H9 (cell line): ENCODE measurements at regions not wholly inside any gene's neighbourhood (a gene's known extent, or its start where the extent isn't known, plus 50 kb on each side); places are given as distances from the start of the nearest gene placed in this dataset.

Source experiments
- DNase-seq: peaks from one replicate; pipeline ENCODE4 v3.0.0-alpha.2; 2017
- H2AFZ ChIP-seq: one replicate; pipeline ENCODE4 v1.6.1; 2013; ENCODE audit warnings: mild to moderate bottlenecking, low read length, control low read depth, moderate library complexity
- H2AK5ac ChIP-seq: 2 replicates; pipeline ENCODE4 v1.6.1; 2013; ENCODE audit warnings: low read length, control low read depth, mixed read lengths; ENCODE audit not compliant: insufficient read length
- H2BK120ac ChIP-seq: one replicate; pipeline ENCODE4 v1.6.1; 2013; ENCODE audit warnings: low read depth, mild to moderate bottlenecking, low read length, control low read depth, inconsistent platforms; ENCODE audit not compliant: poor library complexity, severe bottlenecking
- H2BK12ac ChIP-seq: 2 replicates; pipeline ENCODE4 v1.6.1; 2013; ENCODE audit warnings: low read length, control low read depth, mixed read lengths, low read depth; ENCODE audit not compliant: insufficient read length
- H2BK15ac ChIP-seq: 2 replicates; pipeline ENCODE4 v1.6.1; 2013; ENCODE audit warnings: low read depth, low read length, control low read depth
- H2BK20ac ChIP-seq: one replicate; pipeline ENCODE4 v1.6.1; 2013; ENCODE audit warnings: low read depth, mild to moderate bottlenecking, low read length, control low read depth, inconsistent platforms; ENCODE audit not compliant: poor library complexity, severe bottlenecking
- H2BK5ac ChIP-seq: 2 replicates; pipeline ENCODE4 v1.6.1; 2013; ENCODE audit warnings: low read length, control low read depth, mixed read lengths; ENCODE audit not compliant: insufficient read length
- H3K14ac ChIP-seq: 2 replicates; pipeline ENCODE4 v1.6.1; 2013; ENCODE audit warnings: low read length, control low read depth; ENCODE audit not compliant: insufficient read depth
- H3K18ac ChIP-seq: 2 replicates; pipeline ENCODE4 v1.6.1; 2013; ENCODE audit warnings: low read depth, mild to moderate bottlenecking, mixed read lengths, low read length, control low read depth; ENCODE audit not compliant: insufficient read length
- H3K23ac ChIP-seq: 2 replicates; pipeline ENCODE4 v1.6.1; 2013; ENCODE audit warnings: low read length, control low read depth, mixed read lengths, low read depth; ENCODE audit not compliant: insufficient read length
- H3K23me2 ChIP-seq: 2 replicates; pipeline ENCODE4 v1.6.1; 2013; ENCODE audit warnings: low read depth, mild to moderate bottlenecking, mixed read lengths, low read length, control low read depth; ENCODE audit not compliant: insufficient read length, poor library complexity, severe bottlenecking
- H3K27ac ChIP-seq: 2 replicates; pipeline ENCODE4 v1.5.1; 2013; ENCODE audit warnings: low read length, control low read depth, mixed read lengths, low read depth; ENCODE audit not compliant: insufficient read length
- H3K27me3 ChIP-seq: 2 replicates; pipeline ENCODE4 v1.6.1; 2013; ENCODE audit warnings: low read length, control low read depth, inconsistent platforms; ENCODE audit not compliant: insufficient read depth
- H3K4ac ChIP-seq: 2 replicates; pipeline ENCODE4 v1.6.1; 2013; ENCODE audit warnings: low read depth, mild to moderate bottlenecking, control low read depth, inconsistent platforms, low read length, moderate library complexity
- H3K4me1 ChIP-seq: 2 replicates; pipeline ENCODE4 v1.6.1; 2013; ENCODE audit warnings: low read length, control low read depth, inconsistent platforms; ENCODE audit not compliant: insufficient read depth
- H3K4me2 ChIP-seq: 2 replicates; pipeline ENCODE4 v1.6.1; 2013; ENCODE audit warnings: low read length, control low read depth, mixed read lengths; ENCODE audit not compliant: insufficient read length, insufficient read depth
- H3K56ac ChIP-seq: 2 replicates; pipeline ENCODE4 v1.6.1; 2013; ENCODE audit warnings: low read depth, mild to moderate bottlenecking, mixed read lengths, low read length, control low read depth; ENCODE audit not compliant: insufficient read length
- H3K79me1 ChIP-seq: 2 replicates; pipeline ENCODE4 v1.6.1; 2013; ENCODE audit warnings: low read depth, mild to moderate bottlenecking, moderate library complexity, low read length, control low read depth, inconsistent platforms; ENCODE audit not compliant: insufficient read depth, poor library complexity, severe bottlenecking
- H3K79me2 ChIP-seq: 2 replicates; pipeline ENCODE4 v1.6.1; 2013; ENCODE audit warnings: low read length, control low read depth, inconsistent platforms; ENCODE audit not compliant: insufficient read depth
- H3K9ac ChIP-seq: 2 replicates; pipeline ENCODE4 v1.6.1; 2013; ENCODE audit warnings: low read length, control low read depth, mixed read lengths; ENCODE audit not compliant: insufficient read length; ENCODE audit errors: extremely low read depth
- H3K9me3 ChIP-seq: one replicate; pipeline ENCODE4 v1.6.1; 2013; ENCODE audit warnings: low read depth, low read length, inconsistent platforms; ENCODE audit not compliant: control insufficient read depth
- H3T11ph ChIP-seq: one replicate; pipeline ENCODE4 v1.6.1; 2013; ENCODE audit warnings: mild to moderate bottlenecking, low read length, control low read depth, inconsistent platforms
- H4K20me1 ChIP-seq: one replicate; pipeline ENCODE4 v1.6.1; 2013; ENCODE audit not compliant: control insufficient read depth, insufficient read length, insufficient read depth
- H4K5ac ChIP-seq: 2 replicates; pipeline ENCODE4 v1.6.1; 2013; ENCODE audit warnings: low read depth, mild to moderate bottlenecking, mixed read lengths, low read length, control low read depth; ENCODE audit not compliant: insufficient read length
- H4K8ac ChIP-seq: replicated peaks from 2 replicates; pipeline ENCODE4 v1.6.1; 2013; ENCODE audit warnings: low read length, control low read depth, mixed read lengths, low read depth; ENCODE audit not compliant: insufficient read length
- H4K91ac ChIP-seq: 2 replicates; pipeline ENCODE4 v1.6.1; 2013; ENCODE audit warnings: low read depth, mild to moderate bottlenecking, moderate library complexity, mixed read lengths, low read length, control low read depth; ENCODE audit not compliant: insufficient read length
- H3K27ac Mint-ChIP-seq, 3 experiments: 2 replicates in 2 of 3; 3 replicates in 1 of 3; pipeline ENCODE4 v1.8.0; 2020 to 2021; ENCODE audit warnings: mixed read lengths in 3 of 3, mild to moderate bottlenecking in 1 of 3, moderate library complexity in 1 of 3
- H3K27me3 Mint-ChIP-seq: 2 replicates; pipeline ENCODE4 v1.8.0; 2021; ENCODE audit warnings: low read depth, mild to moderate bottlenecking, moderate library complexity, mixed read lengths
- H3K36me3 Mint-ChIP-seq, 3 experiments: 2 replicates in 2 of 3; 3 replicates in 1 of 3; pipeline ENCODE4 v1.8.0; 2020 to 2021; ENCODE audit warnings: low read depth in 3 of 3, mixed read lengths in 3 of 3; ENCODE audit not compliant: insufficient read depth in 1 of 3
- H3K4me1 Mint-ChIP-seq, 2 experiments: 2 replicates each; pipeline ENCODE4 v1.8.0; 2020; ENCODE audit warnings: mixed read lengths in 2 of 2
- H3K4me3 Mint-ChIP-seq, 2 experiments: 2 replicates in 1 of 2; 3 replicates in 1 of 2; pipeline ENCODE4 v1.8.0; 2020 to 2021; ENCODE audit warnings: mild to moderate bottlenecking in 2 of 2, mixed read lengths in 2 of 2, moderate library complexity in 1 of 2
- H3K9me3 Mint-ChIP-seq, 2 experiments: 2 replicates in 1 of 2; 3 replicates in 1 of 2; pipeline ENCODE4 v1.8.0; 2020; ENCODE audit warnings: mild to moderate bottlenecking in 2 of 2, mixed read lengths in 2 of 2, moderate library complexity in 1 of 2
- CTCF ChIP-seq: fragments of 200-600 bp; sonication (generic); conservative IDR thresholded peaks from 3 replicates; pipeline ENCODE4 v1.8.0; 2021; ENCODE audit warnings: antibody characterized with exemption, mild to moderate bottlenecking
- WGBS: extraction: QIAGEN DNeasy Blood & Tissue Kit; methylation state at CpG from one replicate; pipeline ENCODE4 v1.1.7; 2013; ENCODE audit warnings: missing lambda C conversion rate, low lambda C conversion rate, mixed read lengths; ENCODE audit not compliant: insufficient read length; ENCODE audit errors: extremely low coverage; 5-methylcytosine and 5-hydroxymethylcytosine counted together

GRCh38 chr1:73009311-73009710 lies 727.0 kb upstream of the NEGR1 start:
- Histone ChIP-seq H4K8ac (no peak overlapping the region), H3K27ac (no peak overlapping the region), H4K5ac (no peak overlapping the region), H2BK15ac (no peak overlapping the region), H2AK5ac (no peak overlapping the region), H3K18ac (no peak overlapping the region), H3K79me1 (no peaks in the 10 kb centered on the region), H2BK20ac (no peak overlapping the region), H3K56ac (no peak overlapping the region), H2BK5ac (no peak overlapping the region), H4K20me1 (no peaks in the 10 kb centered on the region), H3K79me2 (no peaks in the 10 kb centered on the region), H3K4ac (no peak overlapping the region), H3K9me3 (no peaks in the 10 kb centered on the region), H3K27me3 (no peaks in the 10 kb centered on the region), H3K23ac (no peak overlapping the region), H3K9ac (no peak overlapping the region), H2BK120ac (no peak overlapping the region), H3K23me2 (no peaks in the 10 kb centered on the region), H2BK12ac (no peak overlapping the region), H3T11ph (no peak overlapping the region), H3K4me2 (no peak overlapping the region), H3K14ac (no peak overlapping the region), H4K91ac (no peak overlapping the region), H3K4me1 (peaks cover 2% of the 10 kb centered on the region; the same call in 1 of the 2 replicates), H2AFZ (no peak overlapping the region)
- no peak for DNase-seq
- no peak for TF ChIP-seq CTCF
- no CpG with 5 or more reads among the region's 1 CpG for WGBS
- Mint-ChIP-seq H3K27me3 (no peaks in the 10 kb centered on the region), H3K4me3 (no peak overlapping the region), H3K9me3 (peaks cover 0 to 3% of the 10 kb centered on the region in 2 experiments; a peak in 2 of 5 replicates), H3K36me3 (peaks cover 0 to 4% (median 1%) of the 10 kb centered on the region in 3 experiments; a peak in 2 of 7 replicates), H3K4me1 (peaks cover 9 to 15% of the 10 kb centered on the region in 2 experiments), H3K27ac (no peak overlapping the region; a peak in 1 of 7 replicates)
